H1 (cell line): ENCODE measurements at regions not wholly inside any gene's neighbourhood (a gene's known extent, or its start where the extent isn't known, plus 50 kb on each side); places are given as distances from the start of the nearest gene placed in this dataset.

Experiments
- TF ChIP-seq, protein P1 (sequence below): IDR thresholded peaks from 2 replicates; pipeline ENCODE4 v1.6.1; 2012; ENCODE audit warnings: inconsistent platforms

DNA sequence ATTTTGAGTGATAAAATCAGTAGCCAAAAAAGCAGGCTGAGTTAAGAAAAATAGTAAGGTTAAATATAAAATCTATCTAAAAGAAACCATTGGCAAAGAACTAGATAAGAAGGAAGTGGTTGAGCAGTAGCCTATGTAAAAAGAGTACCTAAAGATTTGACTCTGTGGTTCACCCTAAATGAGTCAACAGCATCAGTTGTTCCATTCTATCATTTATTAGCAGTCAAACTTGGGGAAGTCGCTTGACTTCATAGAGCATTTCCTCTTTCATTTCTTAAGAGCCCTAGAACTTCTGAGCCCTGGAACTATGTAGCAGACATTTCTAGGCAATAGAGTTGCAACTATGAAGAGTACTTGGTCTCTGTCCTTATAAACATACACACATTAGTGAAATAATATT lies 381.7 kb downstream of the NUP35 start (continued):
- TF ChIP-seq, protein P1, sequence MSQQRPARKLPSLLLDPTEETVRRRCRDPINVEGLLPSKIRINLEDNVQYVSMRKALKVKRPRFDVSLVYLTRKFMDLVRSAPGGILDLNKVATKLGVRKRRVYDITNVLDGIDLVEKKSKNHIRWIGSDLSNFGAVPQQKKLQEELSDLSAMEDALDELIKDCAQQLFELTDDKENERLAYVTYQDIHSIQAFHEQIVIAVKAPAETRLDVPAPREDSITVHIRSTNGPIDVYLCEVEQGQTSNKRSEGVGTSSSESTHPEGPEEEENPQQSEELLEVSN = no peak
- TF ChIP-seq, all 59 proteins: peak for 0
